ENCODE measurements at regions not wholly inside any gene's neighbourhood (a gene's known extent, or its start where the extent isn't known, plus 50 kb on each side); places are given as distances from the start of the nearest gene placed in this dataset.
"Not testable (repeated sequence)": the region's sequence is repeated elsewhere in the genome, so short reads cannot be mapped to it uniquely, and the experiment has no call there.

DNA sequence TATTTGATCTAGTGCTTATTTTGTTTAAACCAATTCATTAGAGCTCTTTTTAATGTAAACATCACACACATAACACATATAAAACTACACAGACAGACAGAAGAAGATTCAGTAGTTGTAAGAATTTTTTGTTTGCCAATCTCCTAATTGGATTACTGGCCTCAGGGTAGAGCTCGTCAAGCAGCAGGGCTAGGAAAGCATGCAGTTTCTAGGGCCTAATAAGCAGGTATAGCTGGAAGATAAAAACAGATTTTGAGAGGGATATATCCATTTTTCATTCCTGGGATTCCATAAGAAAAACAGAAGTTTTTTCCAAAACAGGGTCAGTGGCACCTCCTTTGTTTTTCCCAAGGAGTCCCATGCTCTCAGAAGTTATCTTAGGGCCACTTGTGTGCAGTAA is 265.2 kb upstream of the SGO1 start:
- DNase-seq: no peak

DNA sequence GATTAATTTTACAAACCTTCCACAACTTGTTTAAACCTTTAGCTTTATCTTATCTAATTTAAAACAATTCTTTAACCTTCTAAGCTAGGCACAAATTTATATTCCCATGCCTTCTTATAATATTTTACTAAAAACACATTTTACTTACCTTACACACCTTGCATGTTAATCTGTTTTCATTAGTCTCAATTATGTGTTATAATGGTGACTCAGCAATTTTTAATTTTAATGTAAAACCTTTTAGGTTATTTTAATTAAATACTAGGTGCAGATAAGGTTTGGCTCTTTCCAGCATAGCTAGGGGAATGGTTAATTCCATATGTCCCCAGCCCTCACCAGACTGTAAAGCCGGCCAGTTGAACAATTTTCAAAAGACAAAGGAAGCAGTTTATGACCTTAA is 264.6 kb upstream of the SGO1 start:
- DNase-seq: no peak

DNA sequence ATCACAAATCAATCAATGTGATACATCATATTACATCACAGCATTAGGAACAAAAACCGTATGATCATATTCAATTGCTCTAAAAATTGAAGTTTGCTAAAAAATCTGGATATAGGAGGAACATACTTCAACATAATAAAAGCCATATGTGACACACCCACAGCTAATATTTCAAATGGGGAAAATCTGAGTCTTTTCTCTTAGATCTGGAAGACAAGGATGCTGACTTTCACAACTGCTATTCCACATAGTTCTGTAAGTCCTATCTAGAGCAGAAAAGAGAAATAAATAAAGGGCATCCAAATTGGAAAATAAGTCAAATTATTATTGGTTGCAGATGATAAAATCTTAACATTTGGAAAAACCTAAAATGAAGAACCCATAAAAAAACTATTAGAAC is 256.8 kb upstream of the SGO1 start:
- no peak for DNase-seq

DNA sequence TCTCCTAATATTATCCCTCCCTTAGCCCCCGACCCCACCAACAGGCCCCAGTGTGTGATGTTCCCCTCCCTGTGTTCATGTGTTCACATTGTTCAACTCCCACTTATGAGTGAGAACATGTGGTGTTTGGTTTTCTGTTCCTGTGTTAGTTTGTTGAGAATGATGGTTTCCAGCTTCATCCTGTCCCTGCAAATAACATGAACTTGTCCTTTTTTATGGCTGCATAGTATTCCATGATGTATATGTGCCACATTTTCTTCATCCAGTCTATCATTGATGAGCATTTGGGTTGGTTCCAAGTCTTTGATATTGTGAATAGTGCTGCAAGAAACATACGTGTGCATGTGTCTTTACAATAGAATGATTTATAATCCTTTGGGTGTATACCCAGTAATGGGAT is 241.3 kb upstream of the SGO1 start:
- DNase-seq: not testable (repeated sequence)

DNA sequence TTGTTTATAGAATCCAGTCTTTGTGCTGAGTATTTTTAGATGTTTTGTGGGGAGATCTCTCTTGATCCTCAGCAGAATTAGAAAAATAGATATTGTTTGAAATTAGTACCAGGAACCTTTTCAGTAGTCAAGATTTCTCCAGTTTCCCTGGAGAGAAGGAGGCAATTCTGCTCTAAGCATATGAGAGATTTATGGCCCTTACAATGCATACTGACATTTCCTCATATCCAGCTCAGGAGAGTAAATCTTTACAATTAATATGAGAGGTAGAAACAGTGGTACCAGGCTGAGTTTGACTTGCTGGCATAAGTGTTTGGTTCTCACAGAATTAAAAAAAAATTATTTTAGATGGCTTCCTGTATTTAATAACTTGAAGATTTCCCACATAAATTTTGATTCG is 239.1 kb upstream of the SGO1 start:
- no peak for DNase-seq

DNA sequence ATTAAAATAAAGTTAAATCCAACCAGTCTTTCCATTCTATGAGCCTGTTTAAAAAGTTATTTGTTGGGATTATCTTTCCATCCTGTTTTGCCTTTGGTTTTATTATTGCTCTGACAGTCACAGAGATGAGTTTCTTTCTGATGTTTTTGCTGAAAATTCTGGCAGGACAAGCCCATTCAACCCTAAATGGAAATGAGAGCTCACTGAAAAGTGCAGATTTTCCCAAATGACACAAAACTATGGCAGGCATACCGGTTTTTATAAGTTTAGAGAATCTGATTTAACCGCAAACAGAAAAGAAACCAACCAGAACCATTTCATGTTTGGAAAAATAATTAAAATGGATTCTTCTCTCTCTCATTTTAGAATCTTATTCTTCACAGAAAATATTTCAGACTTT is 238.1 kb upstream of the SGO1 start:
- no peak for DNase-seq

DNA sequence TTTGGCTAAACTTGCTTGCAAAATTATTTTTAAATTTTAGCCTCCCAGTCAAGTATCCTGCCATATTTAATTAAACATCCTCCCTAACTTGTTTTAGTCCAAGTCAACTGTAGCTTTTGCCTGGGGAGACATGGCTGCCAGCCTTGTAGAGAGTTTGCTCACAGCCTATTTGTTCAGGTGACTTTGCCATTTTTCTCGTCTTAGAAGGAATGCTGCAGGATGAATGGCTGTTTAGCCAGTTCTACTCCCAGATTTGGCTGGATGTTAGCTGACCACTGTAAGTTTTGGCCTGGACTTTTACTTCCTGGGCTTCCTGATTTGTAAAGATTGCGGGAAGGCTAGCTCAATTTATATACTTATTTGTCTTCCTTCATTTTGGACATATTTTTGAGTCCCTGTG is 236.4 kb upstream of the SGO1 start:
- DNase-seq: no peak

DNA sequence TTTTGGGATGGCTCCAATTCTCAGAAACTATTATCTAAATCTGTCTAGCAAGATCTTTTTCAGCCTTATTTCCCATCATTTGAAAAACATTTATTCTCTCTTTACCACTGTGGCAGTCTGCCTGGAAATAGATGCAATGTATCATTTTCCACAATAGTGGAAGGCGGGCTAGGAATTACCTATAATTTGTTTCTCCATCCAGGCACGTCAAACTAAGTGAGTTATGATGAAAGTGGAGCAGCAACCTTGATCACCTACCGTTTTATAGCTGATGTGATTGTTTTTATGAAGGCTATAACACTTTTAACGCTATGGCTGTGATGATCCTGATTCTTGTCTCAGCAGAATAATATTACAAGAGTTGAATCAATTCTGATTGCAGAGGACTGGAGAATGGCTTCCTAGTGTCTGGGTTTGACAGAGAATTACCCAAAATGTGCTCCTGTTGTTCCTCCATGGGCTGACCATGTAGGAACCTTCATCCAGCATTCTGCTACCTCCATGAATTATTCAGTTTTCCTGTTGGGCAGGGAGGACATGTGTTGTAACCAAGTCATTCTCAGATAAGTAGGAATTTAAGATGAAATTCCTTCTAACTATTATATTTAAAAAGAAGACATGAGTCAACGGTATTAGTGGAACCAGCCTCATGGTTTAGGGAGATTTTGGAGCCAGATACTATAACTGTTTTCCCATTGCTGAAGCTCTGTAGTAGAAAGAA is 231.5 kb upstream of the SGO1 start:
- no peak for DNase-seq

DNA sequence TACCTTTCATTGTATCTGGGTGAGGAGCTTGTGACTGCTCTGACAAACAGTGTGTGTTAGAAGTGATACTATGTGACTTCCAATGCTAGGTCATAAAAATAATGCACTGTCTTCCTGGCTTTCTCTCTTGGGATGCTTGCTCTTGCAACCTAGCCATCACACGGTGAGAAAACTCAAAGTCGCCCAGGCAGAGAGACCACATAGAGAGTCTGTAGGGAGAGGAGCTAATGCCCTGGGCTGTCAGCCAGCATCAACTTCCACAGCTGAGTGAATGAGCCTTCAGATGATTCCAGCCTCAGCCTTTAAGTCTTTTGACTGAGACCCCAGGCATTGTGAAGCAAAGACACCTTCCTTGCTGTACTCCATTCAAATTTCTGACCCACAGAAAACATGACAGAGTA is 220.6 kb upstream of the SGO1 start:
- no peak for DNase-seq

DNA sequence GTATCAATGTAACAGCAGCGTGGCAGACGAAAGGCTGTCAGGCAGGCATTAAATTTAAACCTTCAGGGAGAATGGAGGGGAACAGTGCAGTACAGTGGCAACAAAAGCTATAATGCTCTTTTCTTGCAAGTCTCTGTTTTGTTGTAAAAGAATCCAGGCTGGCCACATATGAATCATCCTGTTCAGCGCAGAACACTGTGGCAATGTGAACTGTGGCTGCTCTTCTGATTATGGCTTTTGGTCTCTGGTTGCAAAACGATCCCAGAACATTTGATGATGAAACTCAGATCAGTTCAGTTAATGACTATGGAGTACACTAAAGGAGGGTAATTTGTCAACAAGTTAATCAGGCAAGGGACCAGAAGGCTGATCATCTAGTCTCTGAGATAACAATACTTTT is 219.7 kb upstream of the SGO1 start:
- no peak for DNase-seq

DNA sequence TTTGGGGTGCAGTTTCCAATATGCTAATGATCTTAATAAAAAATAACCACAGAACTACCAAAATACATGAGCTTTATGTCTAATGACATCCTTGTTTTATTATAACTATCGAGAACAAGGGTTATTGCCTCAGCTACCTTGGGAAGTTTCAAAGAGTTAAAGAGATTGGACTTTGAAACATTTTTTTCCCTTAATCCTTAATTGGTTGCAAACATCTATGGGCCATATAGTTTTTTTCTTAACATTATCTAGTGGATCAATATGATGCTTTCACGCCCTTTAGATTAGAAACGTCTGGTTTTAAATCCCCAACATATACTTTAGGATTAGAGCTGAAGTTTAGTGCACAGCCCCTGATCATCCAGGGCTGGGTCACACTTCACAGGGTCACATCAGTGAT is 219.2 kb upstream of the SGO1 start:
- DNase-seq: no peak

DNA sequence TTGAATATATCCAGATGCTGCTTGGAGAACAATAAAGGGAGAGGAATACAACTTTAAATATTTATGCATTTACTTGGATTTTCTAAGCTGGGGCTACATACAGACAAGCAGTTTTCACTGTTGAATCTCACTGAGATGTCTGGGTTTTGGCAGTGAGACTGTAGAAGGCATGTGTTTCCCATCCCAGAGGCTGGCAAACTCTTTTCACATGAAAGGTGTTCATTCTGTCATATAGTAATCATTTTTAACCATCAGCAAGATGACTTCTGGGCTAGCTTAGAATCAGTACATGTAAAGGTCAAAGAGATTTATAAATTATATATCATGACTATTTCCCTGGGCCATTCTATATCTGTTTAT is 218.7 kb upstream of the SGO1 start:
- DNase-seq: no peak

DNA sequence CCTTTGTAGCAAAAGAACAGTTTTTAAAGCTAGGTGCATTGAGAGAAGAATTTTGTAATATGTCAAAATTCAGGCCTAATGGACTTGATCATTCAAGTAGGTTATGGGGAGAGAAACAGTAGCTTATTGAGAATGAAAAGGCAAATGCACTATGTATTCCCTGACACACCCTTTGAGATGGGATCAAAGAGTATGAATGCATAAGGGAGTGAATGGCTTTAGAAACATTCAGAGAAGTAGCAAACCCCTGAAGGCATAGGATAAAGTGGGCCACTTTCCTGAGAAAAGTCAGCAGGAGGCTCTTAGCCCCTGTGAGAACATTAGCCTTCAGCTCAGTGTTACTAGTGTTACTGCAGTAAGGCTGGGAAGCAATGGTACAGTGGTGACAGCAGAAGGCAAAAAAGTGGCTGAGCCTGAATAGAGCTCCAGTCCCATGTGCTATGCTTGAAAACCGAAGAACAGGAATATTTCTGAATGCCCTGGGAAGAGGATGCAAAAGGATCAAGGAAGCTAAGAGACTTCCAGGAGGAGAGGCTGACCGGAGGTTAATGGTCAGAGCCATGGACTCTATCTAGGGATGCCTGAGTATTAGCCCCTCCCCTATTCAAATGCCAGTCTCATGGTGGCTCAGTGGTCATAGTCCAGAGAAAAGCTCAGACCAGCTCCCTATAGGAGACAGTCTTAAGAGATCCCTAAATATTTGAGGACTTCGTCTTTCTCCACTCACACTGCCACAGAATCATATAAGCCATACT is 218.2 kb upstream of the SGO1 start:
- DNase-seq: no peak

DNA sequence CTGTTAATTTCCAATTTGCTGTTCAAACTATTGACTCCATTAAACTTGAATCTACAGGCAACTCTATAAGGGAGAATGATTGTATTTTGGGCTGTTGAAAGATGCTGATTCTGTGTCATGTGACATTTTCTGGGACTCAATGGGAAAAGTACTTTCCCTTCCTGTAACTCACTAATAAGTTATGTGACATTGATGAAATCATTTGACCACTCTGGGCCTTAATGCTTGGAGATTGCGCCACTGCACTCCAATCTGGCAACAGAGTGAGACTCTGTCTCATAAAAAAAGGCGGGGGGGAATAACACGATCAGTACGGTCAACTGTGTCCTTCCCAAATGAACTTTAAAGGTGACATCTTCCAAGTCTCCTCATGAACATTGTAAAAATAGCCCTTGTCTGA is 215.2 kb upstream of the SGO1 start:
- DNase-seq: no peak

DNA sequence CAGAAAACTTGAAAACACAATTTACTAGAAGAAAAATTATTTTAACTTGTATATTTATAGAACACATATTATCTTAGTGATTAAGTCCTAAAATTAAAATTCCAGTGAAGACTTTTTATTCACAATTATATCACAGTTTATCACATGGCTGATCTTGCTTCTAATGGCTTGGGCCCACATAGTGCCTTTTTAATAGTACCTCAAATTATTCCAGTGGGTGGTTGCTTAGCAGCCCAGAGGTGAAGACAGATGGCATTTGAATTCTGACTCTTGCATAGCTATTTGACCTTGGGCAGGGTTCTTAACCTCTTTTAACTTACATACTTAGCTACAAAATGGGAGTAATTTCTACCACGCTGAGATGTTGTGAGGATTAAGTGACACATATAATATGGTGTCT is 214.7 kb upstream of the SGO1 start:
- DNase-seq: no peak

DNA sequence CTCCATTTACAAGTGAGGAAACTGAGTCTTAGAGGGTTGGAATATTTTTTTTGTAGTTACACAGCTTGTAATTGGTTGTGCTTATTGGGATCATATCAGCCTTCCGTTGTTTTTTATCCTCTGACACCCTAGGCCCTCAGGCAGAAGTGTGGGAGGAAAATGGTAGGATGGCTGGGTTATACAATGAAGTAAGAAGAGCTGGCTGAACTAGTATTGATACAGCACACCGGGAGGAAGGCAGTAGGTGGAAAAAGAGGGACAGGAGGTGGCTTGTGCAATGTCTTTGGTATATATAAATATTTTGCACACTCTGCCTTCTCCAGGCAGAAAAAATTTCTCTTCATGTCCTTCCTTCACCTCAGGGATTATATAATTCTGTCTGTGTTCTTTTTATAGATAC is 214.3 kb upstream of the SGO1 start:
- DNase-seq: no peak

DNA sequence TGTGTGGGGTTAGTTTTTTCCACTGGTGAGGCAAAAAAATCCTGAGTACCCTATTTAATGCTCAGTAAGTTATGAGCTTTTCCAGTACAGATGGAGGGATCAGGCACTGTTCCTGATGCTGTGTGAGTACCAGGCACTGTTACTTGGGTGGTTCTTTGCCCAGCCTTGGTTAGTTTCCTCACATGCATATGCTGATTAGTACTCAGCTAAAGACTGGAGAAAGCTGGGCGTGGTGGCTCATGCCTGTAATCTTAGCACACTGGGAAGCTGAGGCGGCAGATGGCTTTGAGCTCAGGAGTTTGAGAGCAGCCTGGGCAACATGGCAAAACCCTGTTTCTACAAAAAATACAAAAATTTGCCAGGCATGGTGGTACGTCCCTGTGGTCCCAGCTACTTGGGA is 210.3 kb upstream of the SGO1 start:
- no peak for DNase-seq

DNA sequence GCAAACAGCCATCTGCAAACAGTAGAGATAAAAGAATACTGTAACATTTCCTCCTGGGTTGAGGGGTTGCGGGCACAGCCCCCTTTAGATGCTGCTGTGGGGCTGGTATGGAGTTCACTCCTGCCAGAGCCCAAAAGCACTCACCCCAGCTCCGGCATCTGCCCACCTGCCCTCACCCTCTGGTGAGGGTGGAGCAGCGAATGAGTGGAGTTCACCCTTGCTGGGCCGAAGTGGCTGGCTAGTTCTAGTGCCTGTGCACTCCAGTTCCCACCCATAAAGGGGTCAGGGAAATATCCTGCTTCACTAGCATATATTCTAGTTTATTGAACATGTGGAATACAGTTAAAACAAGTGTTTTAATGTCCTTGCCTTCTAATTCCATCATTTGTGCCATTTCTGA is 209.7 kb upstream of the SGO1 start:
- DNase-seq: no peak

DNA sequence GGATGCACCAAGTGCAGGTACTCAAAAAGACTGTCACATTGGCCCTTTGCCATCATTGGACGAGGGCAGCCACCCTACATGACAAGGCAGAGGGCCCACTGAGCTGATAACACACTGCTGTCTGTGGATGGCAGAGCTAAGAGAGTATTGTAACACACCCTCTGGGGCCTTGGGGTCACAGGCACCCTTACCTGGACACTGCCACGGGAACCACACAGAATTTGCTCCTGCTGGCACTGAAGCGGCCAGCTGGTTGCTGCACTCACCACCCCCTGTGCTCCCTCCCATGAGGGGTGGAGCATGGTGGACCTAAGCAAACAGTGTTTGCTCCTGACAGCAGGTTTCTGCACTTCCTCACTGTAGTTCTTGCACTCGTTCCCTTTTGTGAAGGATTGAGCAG is 208.2 kb upstream of the SGO1 start:
- DNase-seq: no peak

DNA sequence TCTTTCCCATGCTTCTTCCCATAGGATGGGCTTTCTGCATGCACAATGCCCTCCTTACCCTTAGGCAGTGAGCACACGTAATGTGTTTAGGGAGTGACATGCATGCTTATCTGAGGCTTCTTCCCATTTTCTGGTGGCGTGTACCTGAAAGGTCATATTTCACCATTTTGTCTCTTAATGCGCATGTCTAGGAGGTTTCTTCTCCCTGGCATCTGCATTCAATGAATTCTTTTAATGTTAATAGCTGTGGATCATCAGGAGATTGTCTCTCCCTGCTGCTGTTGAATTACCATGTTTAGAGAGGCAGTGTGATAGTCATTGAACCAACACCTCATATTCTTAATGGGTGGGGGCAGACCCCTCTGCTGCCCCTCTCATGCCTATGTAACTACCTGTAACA is 205.6 kb upstream of the SGO1 start:
- no peak for DNase-seq

DNA sequence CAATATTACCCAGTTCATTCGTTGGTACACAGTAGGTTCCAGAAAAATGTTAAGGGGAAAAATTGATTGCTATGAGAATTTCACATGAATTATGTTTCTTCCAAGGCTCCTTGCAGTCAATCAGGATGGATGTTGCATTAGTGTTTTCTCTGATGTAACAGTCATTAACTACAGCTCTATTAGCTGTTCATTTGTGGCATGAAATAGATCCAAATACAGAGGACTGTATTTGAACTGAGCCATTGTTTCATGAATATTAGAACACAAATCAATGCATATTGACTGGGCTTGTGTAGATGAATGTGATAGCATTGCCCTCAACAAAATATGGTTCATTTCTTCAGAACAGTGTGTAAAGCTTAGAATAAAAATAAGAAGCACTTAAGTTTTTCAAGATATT is 203.0 kb upstream of the SGO1 start:
- no peak for DNase-seq

DNA sequence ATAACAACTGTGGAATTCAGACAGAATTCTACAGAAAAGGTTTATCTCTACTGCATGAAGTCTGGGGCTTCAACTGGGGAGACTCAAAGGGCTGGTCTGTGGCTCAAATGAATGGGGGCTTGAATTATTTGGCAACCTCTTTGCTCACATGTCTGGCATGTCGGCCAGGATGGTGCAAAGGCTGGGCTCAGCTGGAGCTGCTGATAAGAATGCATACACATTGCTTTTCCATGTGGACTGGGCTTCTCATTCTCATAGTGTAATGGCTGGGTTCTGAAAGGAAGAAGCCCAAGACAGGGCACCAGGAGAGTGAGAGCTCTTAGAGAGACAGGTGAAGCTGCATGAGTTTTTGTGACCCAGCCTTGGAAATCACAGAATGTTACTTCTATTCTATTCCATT is 194.3 kb upstream of the SGO1 start:
- DNase-seq: no peak

DNA sequence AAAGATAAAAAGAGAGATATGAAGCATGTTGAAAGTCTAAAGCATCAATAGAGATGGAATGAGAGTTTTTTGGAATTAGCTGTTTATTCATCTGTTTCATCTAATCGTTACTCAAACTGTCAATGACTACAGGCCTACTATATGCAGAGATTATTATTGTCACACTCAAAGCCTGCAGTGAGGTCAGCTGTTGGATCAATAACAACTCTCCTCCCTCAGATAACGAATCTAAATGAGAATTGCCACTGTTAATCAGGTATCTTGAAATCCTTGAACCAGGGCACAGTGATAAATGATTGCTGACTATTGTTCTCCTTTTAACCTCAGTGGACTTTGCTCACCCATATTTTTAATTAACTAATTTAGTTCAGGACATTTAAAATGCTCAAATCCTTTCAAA is 192.3 kb upstream of the SGO1 start:
- DNase-seq: no peak

DNA sequence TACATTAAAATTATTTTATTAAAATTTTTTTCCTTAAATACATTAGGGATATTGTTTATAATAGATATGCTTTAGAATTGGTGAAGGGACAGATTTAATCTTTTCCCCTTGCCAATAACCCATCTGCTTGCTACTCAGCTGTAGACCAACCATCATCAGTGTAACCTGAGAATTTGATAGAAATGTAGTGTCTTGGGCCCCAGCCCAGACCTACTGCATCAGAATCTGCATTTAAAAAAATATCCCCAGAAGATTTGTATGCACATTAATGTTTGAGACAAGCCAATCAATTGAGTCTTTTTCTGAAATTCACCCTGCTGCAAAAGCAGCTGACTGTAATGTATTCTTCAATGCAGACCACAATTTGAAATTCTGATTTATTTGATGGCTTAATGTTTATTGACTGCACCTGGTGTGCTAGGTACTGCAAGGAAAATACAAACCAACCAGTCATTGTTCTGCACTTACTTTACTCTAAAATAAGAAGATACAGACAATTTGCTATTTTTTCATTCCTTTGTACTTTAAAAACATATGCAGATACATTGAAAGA is 190.7 kb upstream of the SGO1 start:
- no peak for DNase-seq

DNA sequence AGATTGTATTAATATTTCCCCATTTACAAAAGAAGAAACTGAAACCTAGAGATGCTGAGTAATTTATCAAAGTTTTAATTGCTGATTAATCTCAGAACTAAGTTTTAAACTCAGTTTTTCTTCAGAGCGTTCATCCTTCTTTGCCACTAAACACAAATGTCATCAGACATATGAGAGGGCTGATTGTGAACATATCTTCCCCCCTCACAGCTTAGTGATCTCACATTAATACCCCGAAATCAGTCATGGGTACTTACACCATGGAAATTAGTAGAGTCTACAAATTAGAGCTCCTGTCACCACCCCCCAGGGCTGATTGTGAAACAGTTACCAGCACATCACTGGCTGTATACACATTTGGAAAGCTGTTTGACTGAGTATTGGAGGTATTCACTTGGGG is 189.3 kb upstream of the SGO1 start:
- DNase-seq: no peak
